Transverse colon (tissue), 4 donors: ENCODE measurements at regions not wholly inside any gene's neighbourhood (a gene's known extent, or its start where the extent isn't known, plus 50 kb on each side); places are given as distances from the start of the nearest gene placed in this dataset.

ENCODE experiments used
- DNase-seq: peaks from one replicate; pipeline ENCODE4 v3.0.0-alpha.2; 2019
- H3K27ac ChIP-seq, 4 donors: fragments of 200-600 bp; sonication (generic); 2 replicates each; pipeline ENCODE4 v1.5.1; 2016 to 2018; ENCODE audit warnings: inconsistent platforms in 4 of 4
- H3K27me3 ChIP-seq: fragments of 200-600 bp; sonication (generic); 2 replicates; pipeline ENCODE4 v1.5.1; 2017; ENCODE audit warnings: inconsistent platforms
- H3K36me3 ChIP-seq, 4 donors: fragments of 200-600 bp; sonication (generic); 2 replicates each; pipeline ENCODE4 v1.5.1; 2017 to 2019; ENCODE audit warnings: inconsistent platforms in 4 of 4
- H3K4me1 ChIP-seq, 4 donors: fragments of 200-600 bp; sonication (generic); 2 replicates each; pipeline ENCODE4 v1.5.1; 2017 to 2020; ENCODE audit warnings: inconsistent platforms in 4 of 4
- H3K4me3 ChIP-seq, 4 donors: fragments of 200-600 bp; sonication (generic); 1 replicate in 1 of 4; 2 replicates in 3 of 4; pipeline versions ENCODE4 v1.5.1 to v1.6.1; 2017 to 2019; ENCODE audit warnings: inconsistent platforms in 4 of 4
- H3K9me3 ChIP-seq, 2 donors: fragments of 200-600 bp; sonication (generic); 2 replicates each; pipeline ENCODE4 v1.5.1; 2017 to 2019; ENCODE audit warnings: inconsistent platforms in 2 of 2
- CTCF ChIP-seq, 5 experiments: fragments of 200-600 bp in 3 of 5; fragments of 450-650 bp in 2 of 5; sonication (generic) in 3 of 5; IDR thresholded peaks; 1 replicate in 2 of 5; 2 replicates in 3 of 5; pipeline ENCODE4 v1.5.1; 2016 to 2017; ENCODE audit warnings: antibody characterized with exemption in 5 of 5, inconsistent platforms in 3 of 5, mild to moderate bottlenecking in 2 of 5, moderate library complexity in 1 of 5
- EP300 ChIP-seq: sonication (generic); formaldehyde crosslinking; IDR thresholded peaks from one replicate; pipeline ENCODE4 v1.6.1; 2017; ENCODE audit warnings: antibody characterized with exemption, low read depth
- POLR2A ChIP-seq: fragments of 450-650 bp; IDR thresholded peaks from one replicate; pipeline ENCODE4 v1.6.1; 2016; ENCODE audit warnings: antibody characterized with exemption, mild to moderate bottlenecking, moderate library complexity
- POLR2AphosphoS5 ChIP-seq, 3 donors: sonication (generic); formaldehyde crosslinking; IDR thresholded peaks; one replicate each; pipeline ENCODE4 v1.6.1; 2016; ENCODE audit warnings: antibody characterized with exemption in 3 of 3
- WGBS, 2 donors: methylation state at CpG; one replicate each; pipeline ENCODE4 v1.1.5; 2018; ENCODE audit warnings: low coverage in 1 of 2; 5-methylcytosine and 5-hydroxymethylcytosine counted together
- in situ Hi-C, 4 donors: fragments of 200-750 bp; cut with MboI; loops; one replicate each; pipeline versions ENCODE4 v1.15.0 to v1.15.1; 2017; ENCODE audit warnings: low sequenced_read_pairs in 3 of 4, low pct_ligation_motif_present in 1 of 4, low pct_unique_long_range_greater_than_20kb in 1 of 4
- intact Hi-C: fragments of 100-400 bp; cut with DNase I; formaldehyde crosslinking; loops from one replicate; pipeline ENCODE4 v1.15.1; 2023; ENCODE audit warnings: low total_unique reads

GRCh38 chr12:70176290-70176689, 66.9 kb upstream of the CNOT2 start:
- TF ChIP-seq EP300 (no peak), CTCF (IDR thresholded peaks at IDR 0.05) (no peak), POLR2A (no peak), POLR2AphosphoS5 (IDR thresholded peaks at IDR 0.05) (no peak)
- H3K36me3 ChIP-seq, result no peaks in the 10 kb centered on the region
- no peak overlapping the region for H3K4me3 ChIP-seq
- no peak for DNase-seq
- H3K4me1 ChIP-seq, result no peaks in the 10 kb centered on the region
- H3K27me3 ChIP-seq, result no peaks in the 10 kb centered on the region
- no peak overlapping the region for H3K27ac ChIP-seq
- in situ Hi-C loops (no loop called here), intact Hi-C loops (no loop called here)
- no peaks in the 10 kb centered on the region for H3K9me3 ChIP-seq

- no peak for DNase-seq
- peak overlapping the region in 1 of 4 donors; percentile 25 for H3K27ac ChIP-seq
- H3K9me3 ChIP-seq, result no peaks in the 10 kb centered on the region
Measured at GRCh38 chr12:70177631-70178030, 65.6 kb upstream of the CNOT2 start.

GRCh38 chr12:70178038-70178437, 65.2 kb upstream of the CNOT2 start:
- H3K4me1 ChIP-seq, result no peaks in the 10 kb centered on the region
- TF ChIP-seq POLR2AphosphoS5 (IDR thresholded peaks at IDR 0.05) (no peak), CTCF (IDR thresholded peaks at IDR 0.05) (no peak), POLR2A (no peak), EP300 (no peak)
- in situ Hi-C loops, result no loop called here
- no peaks in the 10 kb centered on the region for H3K27me3 ChIP-seq
- no peak overlapping the region for H3K4me3 ChIP-seq
- peak overlapping the region in 1 of 4 donors; percentile 25 for H3K27ac ChIP-seq
- no peaks in the 10 kb centered on the region for H3K9me3 ChIP-seq
- no peaks in the 10 kb centered on the region for H3K36me3 ChIP-seq
- intact Hi-C loops, result no loop called here
- DNase-seq, result no peak
- WGBS, 2 donors, result 60 to 63% methylated on average over 1 of the region's 1 CpG

More at GRCh38 chr12:70177631-70178030, 65.6 kb upstream of the CNOT2 start:
- no peaks in the 10 kb centered on the region for H3K4me1 ChIP-seq
- intact Hi-C loops (no loop called here), in situ Hi-C loops (no loop called here)
- no peak overlapping the region for H3K4me3 ChIP-seq
- no peak for TF ChIP-seq CTCF (IDR thresholded peaks at IDR 0.05)
- no peak for TF ChIP-seq POLR2A
- no peak for TF ChIP-seq EP300
- no peak for TF ChIP-seq POLR2AphosphoS5 (IDR thresholded peaks at IDR 0.05)
- H3K27me3 ChIP-seq, result no peaks in the 10 kb centered on the region
- WGBS, 2 donors, result 54 to 60% methylated on average over 1 of the region's 1 CpG
- no peaks in the 10 kb centered on the region for H3K36me3 ChIP-seq

- Histone ChIP-seq H3K9me3 (no peaks in the 10 kb centered on the region), H3K36me3 (no peaks in the 10 kb centered on the region), H3K27ac (no peak overlapping the region), H3K4me1 (no peaks in the 10 kb centered on the region), H3K27me3 (no peaks in the 10 kb centered on the region), H3K4me3 (no peak overlapping the region)
- TF ChIP-seq POLR2AphosphoS5 (IDR thresholded peaks at IDR 0.05), result no peak
- no peak for TF ChIP-seq EP300
- no peak for TF ChIP-seq POLR2A
- no peak for TF ChIP-seq CTCF (IDR thresholded peaks at IDR 0.05)
- DNase-seq, result no peak
- in situ Hi-C loops, result no loop called here
- intact Hi-C loops, result no loop called here
- 78 to 81% methylated on average over 3 of the region's 3 CpGs for WGBS, 2 donors
Measured at GRCh38 chr12:70180130-70180529, 63.1 kb upstream of the CNOT2 start.
